ENCODE measurements at regions not wholly inside any gene's neighbourhood (a gene's known extent, or its start where the extent isn't known, plus 50 kb on each side); places are given as distances from the start of the nearest gene placed in this dataset.

- no peak for DNase-seq
Measured at GRCh38 chr1:234535763-234536515, 57.0 kb upstream of the TARBP1 start.

DNA sequence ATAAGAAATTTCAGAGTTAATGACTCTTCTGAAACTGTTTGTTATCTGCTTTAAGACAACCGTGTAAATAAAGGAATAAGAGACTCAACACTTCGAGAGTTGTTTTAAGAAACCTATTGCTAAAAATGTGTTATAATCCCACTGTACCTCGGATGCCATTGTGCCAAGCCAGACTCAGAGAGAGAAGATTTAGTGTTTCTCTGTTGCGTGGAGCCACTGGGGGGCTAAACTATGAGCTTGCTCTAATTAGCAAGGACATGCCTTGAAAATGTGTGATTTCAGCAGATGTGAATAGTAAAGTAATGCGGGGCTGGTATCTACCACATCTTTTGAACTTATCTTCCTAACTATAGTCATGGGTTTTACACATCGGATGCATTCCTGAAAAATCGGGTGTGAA is 56.2 kb upstream of the TARBP1 start:
- no peak for DNase-seq

- peak; percentile 44 for DNase-seq
Measured at GRCh38 chr1:234533975-234534876, 55.2 kb upstream of the TARBP1 start.

GRCh38 chr1:234533034-234533891 is 54.3 kb upstream of the TARBP1 start:
- no peak for DNase-seq

- DNase-seq = no peak
Measured at GRCh38 chr1:234532503-234532922, 53.5 kb upstream of the TARBP1 start.

- no peak for DNase-seq
Measured at GRCh38 chr1:234531151-234531635, 52.2 kb upstream of the TARBP1 start.

GRCh38 chr1:234530672-234531071 is 51.7 kb upstream of the TARBP1 start:
- DNase-seq = no peak

GRCh38 chr1:234529950-234530237 is 50.9 kb upstream of the TARBP1 start:
- DNase-seq = no peak

GRCh38 chr1:234529095-234529949 is 50.3 kb upstream of the TARBP1 start:
- no peak for DNase-seq

Measured in NCI-H1105 treated with DMSO at 0.1 percent for 48 hours (cell line).